Hematopoietic multipotent progenitor cell treated with erythropoietin and hydrocortisone succinate and interleukin-3 and kit ligand, for 6 days (in vitro differentiated cells): ENCODE measurements at regions not wholly inside any gene's neighbourhood (a gene's known extent, or its start where the extent isn't known, plus 50 kb on each side); places are given as distances from the start of the nearest gene placed in this dataset.
"Not testable (repeated sequence)": the region's sequence is repeated elsewhere in the genome, so short reads cannot be mapped to it uniquely, and the experiment has no call there.

ENCODE experiments used
- DNase-seq: peaks from one replicate; pipeline ENCODE4 v3.0.0-alpha.2; 2015

GRCh38 chr1:157460381-157460780, 91.9 kb downstream of the FCRL5 start:
- no peak for DNase-seq

DNA sequence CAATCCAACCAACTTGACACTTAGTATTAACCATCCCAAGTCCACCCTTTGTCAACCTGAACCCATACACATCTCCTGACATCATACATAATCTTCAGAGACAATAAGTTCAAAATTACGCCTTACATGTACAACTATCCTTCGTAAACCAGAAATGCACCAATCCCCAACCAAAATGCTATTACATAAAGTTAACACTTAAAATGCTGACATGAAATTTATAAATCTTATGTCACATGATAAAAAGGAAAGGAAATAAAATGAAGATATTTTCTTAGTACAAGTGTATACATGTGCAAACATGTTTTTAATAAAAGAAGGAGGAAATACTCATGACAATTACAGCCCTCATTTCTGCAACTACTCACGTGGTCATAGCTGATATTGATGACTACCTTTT, 95.0 kb downstream of the FCRL5 start:
- DNase-seq, result no peak

DNA sequence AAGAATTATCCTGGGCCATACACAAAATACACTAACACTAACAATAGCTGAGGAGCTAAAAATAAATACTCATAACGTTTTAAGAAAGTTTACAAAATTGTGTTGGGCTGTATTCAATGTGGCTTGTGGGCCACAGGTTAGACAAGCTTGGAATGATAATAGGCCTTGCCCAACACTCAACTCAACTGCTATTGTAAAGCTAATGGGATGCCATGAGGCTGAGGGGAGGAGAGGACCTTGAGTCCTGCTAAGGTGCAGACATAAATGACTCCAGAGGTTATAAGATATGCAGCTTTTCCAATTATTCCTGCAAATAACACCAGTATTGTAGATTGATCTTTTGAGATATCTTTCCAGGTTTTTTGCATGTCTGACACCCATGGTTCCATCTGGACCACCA, 97.0 kb downstream of the FCRL5 start:
- DNase-seq, result no peak

DNA sequence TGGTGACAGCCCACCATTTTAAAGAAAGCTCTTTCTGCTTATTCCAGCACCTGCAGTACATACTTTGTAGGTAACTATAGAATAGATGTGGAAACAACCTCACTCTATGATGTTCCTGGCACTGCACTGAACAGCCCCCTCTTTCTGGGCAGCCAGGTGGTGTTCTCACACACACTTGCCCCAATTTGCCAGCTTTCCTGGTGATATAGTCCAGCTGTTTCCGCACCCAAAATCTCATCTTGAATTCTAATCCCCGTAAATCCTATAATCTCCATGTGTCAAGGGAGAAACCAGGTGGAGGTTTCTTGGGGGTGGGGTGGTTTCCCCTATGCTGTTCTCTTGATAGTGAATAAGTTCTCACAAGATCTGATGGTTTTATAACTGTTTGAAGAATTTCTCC, 102.2 kb downstream of the FCRL5 start:
- no peak for DNase-seq

GRCh38 chr1:157448636-157449035, 103.7 kb downstream of the FCRL5 start:
- no peak for DNase-seq

GRCh38 chr1:157446356-157446755, 106.0 kb downstream of the FCRL5 start:
- DNase-seq, result not testable (repeated sequence)

GRCh38 chr1:157445616-157446140, 106.6 kb downstream of the FCRL5 start:
- DNase-seq, result not testable (repeated sequence)

DNA sequence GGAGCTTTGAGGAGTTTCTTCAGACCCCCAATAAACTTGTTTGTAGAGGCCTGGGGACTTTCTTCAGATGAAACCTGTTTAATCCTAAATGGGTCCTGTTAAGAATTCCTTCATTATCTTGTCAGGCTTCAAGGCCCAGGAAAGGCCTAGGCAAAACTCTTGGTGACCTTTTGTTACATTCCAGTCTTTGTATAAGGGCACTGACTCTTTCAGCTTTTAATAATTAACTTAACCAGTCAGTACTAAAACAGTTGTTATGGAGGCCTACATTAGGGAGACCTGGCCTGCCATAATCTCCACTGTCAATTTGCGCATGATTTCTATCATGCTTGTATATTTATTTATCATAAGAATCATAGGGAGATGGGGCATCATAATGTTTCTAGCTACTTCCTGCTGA, 110.2 kb downstream of the FCRL5 start:
- DNase-seq, result no peak

DNA sequence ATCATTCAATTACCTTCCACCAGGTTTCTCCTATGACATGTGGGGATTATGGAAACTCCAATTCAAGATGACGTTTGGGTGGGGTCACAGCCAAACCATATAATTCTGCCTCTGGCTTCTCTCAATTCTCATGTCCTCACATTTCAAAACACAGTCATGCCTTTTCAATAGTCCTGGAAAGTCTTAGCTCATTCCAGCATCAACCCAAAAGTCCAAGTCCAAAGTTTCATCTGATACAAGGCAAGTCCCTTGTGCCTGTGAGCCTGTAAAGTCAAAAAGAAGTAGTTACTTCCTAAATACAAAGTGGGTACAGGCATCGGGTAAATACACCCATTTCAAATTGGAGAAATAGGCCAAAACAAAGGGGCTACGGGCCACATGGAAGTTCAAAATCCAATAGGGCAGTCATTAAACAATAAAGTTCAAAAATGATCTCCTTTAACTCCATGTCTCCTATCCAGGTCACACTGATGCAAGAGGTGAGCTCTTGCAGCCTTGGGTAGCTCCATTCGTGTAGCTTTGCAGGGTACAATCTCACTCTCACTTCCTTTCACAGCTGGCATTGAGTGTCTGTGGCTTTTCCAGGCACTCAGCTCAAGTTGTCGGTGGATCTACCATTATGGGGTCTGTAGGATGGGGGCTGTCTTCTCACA, 112.9 kb downstream of the FCRL5 start:
- no peak for DNase-seq

DNA sequence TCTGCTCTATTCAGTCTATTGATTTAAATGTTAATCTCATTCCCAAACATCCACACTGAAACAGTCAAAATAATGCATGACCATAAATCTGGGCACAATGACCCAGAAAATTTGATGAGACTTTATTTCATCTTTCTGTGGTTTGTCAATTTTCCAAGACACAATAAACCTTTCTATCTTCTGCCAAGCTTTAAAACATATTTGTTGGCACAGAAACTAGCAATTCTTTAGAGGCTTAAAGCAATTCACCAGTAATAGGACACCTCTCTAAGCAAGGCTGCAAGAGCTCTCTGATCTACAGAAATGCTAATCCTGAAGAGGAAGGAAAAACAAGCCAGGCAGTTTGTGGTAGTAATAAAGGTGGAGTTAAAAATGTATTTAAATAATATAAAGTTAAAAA, 113.7 kb downstream of the FCRL5 start:
- no peak for DNase-seq

- no peak for DNase-seq
These were observed 114.2 kb downstream of the FCRL5 start for GRCh38 chr1:157438146-157438545.

DNA sequence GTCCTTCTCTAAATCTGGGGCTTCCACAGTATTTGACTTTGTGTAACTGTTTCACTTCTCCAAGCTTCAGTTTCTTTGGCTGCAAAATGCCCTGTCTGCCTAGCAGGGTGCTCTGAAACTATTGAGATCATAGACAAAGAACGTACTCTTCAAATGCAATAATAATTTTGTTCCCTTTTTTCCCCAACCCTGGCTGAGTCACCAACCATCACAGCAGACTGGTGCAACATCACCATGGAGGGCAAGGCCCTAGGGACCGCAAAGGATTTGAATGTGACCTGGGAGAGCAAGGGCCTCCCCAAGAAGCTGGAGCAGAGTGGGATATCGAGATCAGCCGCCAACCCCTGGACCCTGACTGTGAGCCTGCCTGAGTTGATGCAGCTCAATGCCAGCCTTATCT, 115.0 kb downstream of the FCRL5 start:
- DNase-seq, result no peak

DNA sequence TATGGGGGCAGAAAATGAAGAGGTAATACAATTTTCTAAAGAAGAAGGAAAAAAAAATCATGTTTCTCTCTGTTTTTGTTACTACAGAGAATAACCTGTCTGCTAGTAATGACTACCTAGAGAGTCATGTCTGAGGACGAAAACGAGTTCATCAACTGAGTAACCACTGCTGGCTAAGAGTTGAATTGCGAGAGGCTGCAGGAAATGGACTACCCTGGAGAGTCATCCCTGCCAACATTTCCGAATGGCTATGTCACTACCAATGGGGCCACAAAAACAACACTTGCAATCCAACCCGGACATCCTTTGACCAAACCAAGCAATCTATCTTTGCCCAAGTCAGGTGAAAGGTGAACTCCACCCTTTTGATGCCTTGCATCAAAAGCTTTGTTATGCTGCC, 120.6 kb downstream of the FCRL5 start:
- DNase-seq, result no peak

DNA sequence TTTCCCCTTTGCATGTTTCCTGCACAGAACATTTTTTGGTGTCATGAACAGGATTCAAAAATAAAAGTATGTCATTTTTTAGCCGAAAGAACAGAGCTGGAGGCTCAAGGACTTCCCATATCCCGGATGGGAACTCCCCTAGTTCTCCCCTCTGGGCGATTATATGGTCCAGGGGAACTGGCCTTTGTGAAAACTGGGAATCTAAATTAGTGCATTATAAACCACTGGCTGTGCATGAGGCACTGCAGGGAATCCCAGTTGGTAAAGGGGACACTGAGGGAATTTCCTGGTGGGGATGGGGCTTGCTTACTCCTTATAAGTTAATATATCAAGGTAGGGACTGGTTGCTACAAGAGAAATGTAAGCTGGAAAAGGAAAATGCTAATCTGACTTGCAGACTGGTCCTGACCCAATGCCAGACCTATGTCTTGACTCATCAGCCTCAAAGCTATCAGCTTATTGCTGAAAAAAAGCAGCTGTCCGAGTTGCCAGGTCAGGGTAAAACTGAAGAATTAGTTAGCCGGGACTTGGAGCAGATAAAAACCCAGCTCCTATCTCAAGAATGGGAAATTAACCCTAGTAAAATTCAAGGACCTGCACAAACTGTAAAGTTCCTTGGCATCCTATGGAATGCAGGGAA, 122.6 kb downstream of the FCRL5 start:
- DNase-seq, result no peak

DNA sequence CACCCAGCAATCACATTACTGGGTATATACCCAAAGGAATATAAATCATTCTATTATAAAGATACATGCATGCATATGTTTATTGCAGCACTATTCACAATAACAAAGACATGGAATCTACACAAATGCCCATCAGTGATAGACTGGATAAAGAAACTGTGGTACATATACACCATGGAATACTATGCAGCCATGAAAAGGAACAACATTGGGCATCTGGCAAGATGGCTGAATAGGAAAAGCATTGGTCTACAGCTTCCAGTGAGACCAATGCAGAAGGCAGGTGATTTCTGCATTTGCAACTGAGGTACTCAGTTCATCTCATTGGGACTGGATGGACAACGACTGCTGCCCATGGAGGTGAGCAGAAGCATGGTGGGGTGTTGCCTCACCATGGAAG, 128.6 kb downstream of the FCRL5 start:
- not testable (repeated sequence) for DNase-seq

- no peak for DNase-seq
These were observed 132.3 kb downstream of the FCRL5 start for GRCh38 chr1:157419845-157420542.

DNA sequence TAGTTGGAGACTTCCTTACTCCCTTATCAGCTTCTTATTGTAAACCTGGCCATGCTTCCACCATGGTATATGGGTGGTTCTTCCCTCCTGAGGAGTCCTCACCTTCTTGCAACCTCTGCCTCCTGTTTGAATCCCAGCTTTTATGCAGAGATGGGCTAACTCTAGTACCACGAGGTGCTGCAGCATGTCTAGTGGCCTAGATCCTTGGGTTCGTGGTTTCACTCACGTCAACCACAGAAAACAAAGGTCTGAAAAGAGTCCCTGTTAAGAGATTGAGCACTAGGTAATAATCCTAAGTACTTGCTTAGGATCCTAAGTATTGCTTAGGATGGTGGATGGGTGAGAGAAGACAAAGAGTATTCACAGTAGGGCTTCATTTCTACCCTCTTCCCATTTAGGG, 133.7 kb downstream of the FCRL5 start:
- no peak for DNase-seq

DNA sequence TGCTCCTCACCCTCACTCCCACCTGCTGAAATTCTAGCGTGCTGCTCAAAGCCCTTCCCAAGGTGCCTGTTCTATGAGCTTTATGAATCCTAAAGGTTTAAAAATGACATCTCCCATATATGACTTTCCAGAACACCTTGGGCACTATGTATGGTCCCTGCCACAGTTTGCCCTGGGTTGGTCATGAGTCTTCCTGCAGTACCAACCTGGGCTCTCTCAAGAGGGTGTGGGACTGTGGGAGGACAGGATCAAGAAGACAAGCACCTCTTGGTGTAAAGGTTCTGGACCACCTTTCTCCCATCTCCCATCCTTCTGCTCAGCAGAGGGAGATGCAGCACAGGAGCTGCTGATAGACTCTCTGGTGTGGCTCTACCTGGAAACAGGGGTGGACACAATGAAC, 134.1 kb downstream of the FCRL5 start:
- DNase-seq, result no peak

DNA sequence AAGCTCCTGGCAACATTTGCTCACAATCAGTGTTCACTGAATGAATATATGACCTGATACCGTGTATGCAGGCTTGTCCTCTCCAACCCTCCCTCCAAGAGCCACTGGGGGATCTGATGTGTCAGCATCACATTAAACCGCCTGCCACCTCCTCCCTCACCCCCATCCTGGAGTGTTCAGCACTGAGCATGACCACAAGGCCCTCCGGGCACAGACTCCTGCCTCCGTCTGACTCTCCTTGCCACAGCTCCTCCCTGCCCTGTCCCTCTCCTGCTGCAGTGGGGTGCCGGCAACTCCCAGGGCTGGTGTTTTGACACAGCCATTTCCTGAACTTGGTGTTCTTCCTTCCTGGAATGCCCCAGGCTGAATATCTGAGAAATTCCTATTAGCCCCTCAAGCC, 136.7 kb downstream of the FCRL5 start:
- no peak for DNase-seq

GRCh38 chr1:157412308-157412707, 140.0 kb downstream of the FCRL5 start:
- no peak for DNase-seq

GRCh38 chr1:157411769-157412168, 140.5 kb downstream of the FCRL5 start:
- DNase-seq, result no peak

- no peak for DNase-seq
These were observed 141.3 kb downstream of the FCRL5 start for GRCh38 chr1:157411064-157411463.

GRCh38 chr1:157410457-157410856, 141.9 kb downstream of the FCRL5 start:
- DNase-seq, result no peak

DNA sequence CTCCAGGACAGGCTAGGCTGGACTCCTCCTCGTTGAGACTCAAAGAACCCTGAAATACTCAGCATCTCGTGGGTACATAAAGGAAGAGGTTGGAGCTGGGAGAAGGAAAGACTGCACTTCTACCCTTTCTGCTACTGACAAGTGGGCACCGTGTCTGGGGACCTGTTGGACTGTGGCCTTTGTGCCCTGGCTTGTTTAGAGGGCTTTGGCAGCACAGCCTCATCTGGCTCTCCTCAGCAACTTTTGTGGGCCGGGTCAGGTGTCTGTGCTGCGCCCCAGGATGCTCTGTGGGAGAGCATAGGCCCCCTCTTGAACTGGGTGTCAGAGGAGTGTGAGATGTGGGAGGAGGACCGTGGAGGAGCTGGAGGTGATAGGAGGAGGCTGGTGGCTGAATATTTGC, 142.4 kb downstream of the FCRL5 start:
- DNase-seq, result no peak
